Bone marrow (tissue), 2 donors: ENCODE measurements at regions not wholly inside any gene's neighbourhood (a gene's known extent, or its start where the extent isn't known, plus 50 kb on each side); places are given as distances from the start of the nearest gene placed in this dataset.

Experiments
- DNase-seq, 2 donors: peaks; one replicate each; lab custom pipeline; 2025; lab: John Stamatoyannopoulos, UW

GRCh38 chrX:43581167-43581566, 74.9 kb upstream of the MAOA start:
- no peak for DNase-seq

- no peak for DNase-seq
These were observed 74.1 kb upstream of the MAOA start for GRCh38 chrX:43581888-43582539.

GRCh38 chrX:43582540-43582913, 73.6 kb upstream of the MAOA start:
- DNase-seq: no peak

GRCh38 chrX:43585922-43586321, 70.2 kb upstream of the MAOA start:
- DNase-seq: no peak

GRCh38 chrX:43586830-43587229, 69.3 kb upstream of the MAOA start:
- no peak for DNase-seq

- no peak for DNase-seq
These were observed 66.4 kb upstream of the MAOA start for GRCh38 chrX:43589735-43590134.

- DNase-seq: no peak
These were observed 65.9 kb upstream of the MAOA start for GRCh38 chrX:43590150-43590549.

- DNase-seq: no peak
These were observed 63.5 kb upstream of the MAOA start for GRCh38 chrX:43592597-43592996.

- no peak for DNase-seq
These were observed 60.2 kb upstream of the MAOA start for GRCh38 chrX:43595931-43596330.

- no peak for DNase-seq
These were observed 51.3 kb upstream of the MAOA start for GRCh38 chrX:43604753-43605152.

GRCh38 chrX:43605351-43605750, 50.7 kb upstream of the MAOA start:
- DNase-seq: no peak
